Left ventricle myocardium inferior (tissue), 1 donor: ENCODE measurements at regions not wholly inside any gene's neighbourhood (a gene's known extent, or its start where the extent isn't known, plus 50 kb on each side); places are given as distances from the start of the nearest gene placed in this dataset.

Source experiments
- DNase-seq: peaks from one replicate; pipeline ENCODE4 v3.0.0-alpha.2; 2020
- H3K27ac ChIP-seq: fragments of 200-600 bp; replicated peaks from 2 replicates; pipeline ENCODE4 v1.8.0; 2021
- H3K27me3 ChIP-seq: fragments of 200-600 bp; 2 replicates; pipeline ENCODE4 v1.8.0; 2021; ENCODE audit warnings: low read depth
- H3K36me3 ChIP-seq: fragments of 200-600 bp; 2 replicates; pipeline ENCODE4 v1.8.0; 2021
- H3K4me1 ChIP-seq: fragments of 200-600 bp; 2 replicates; pipeline ENCODE4 v1.8.0; 2021
- H3K4me3 ChIP-seq: fragments of 200-600 bp; 2 replicates; pipeline ENCODE4 v1.8.0; 2021; ENCODE audit warnings: mild to moderate bottlenecking, moderate library complexity
- H3K9me3 ChIP-seq: fragments of 200-600 bp; replicated peaks from 2 replicates; pipeline ENCODE4 v1.8.0; 2021
- intact Hi-C: fragments of 100-400 bp; cut with micrococcal nuclease; formaldehyde crosslinking; loops from one replicate; pipeline ENCODE4 v1.11.0; 2022
- TF ChIP-seq, protein P1 (sequence below): fragments of 200-600 bp; IDR thresholded peaks from 2 replicates; pipeline ENCODE4 v1.8.0; 2021; ENCODE audit warnings: antibody characterized with exemption, mild to moderate bottlenecking, borderline replicate concordance
- donor health status: DM: no; HTN: yes; CAD: no; lungs with severe emphysema.

- TF ChIP-seq, protein P1, sequence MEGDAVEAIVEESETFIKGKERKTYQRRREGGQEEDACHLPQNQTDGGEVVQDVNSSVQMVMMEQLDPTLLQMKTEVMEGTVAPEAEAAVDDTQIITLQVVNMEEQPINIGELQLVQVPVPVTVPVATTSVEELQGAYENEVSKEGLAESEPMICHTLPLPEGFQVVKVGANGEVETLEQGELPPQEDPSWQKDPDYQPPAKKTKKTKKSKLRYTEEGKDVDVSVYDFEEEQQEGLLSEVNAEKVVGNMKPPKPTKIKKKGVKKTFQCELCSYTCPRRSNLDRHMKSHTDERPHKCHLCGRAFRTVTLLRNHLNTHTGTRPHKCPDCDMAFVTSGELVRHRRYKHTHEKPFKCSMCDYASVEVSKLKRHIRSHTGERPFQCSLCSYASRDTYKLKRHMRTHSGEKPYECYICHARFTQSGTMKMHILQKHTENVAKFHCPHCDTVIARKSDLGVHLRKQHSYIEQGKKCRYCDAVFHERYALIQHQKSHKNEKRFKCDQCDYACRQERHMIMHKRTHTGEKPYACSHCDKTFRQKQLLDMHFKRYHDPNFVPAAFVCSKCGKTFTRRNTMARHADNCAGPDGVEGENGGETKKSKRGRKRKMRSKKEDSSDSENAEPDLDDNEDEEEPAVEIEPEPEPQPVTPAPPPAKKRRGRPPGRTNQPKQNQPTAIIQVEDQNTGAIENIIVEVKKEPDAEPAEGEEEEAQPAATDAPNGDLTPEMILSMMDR, result no peak
- Histone ChIP-seq H3K4me1 (no peaks in the 10 kb centered on the region), H3K36me3 (no peaks in the 10 kb centered on the region), H3K27ac (no peak overlapping the region), H3K27me3 (no peaks in the 10 kb centered on the region), H3K9me3 (no peaks in the 10 kb centered on the region), H3K4me3 (no peak overlapping the region)
- intact Hi-C loops, result no loop called here
- no peak for DNase-seq
Measured at GRCh38 chr12:24544368-24544767, 404.5 kb downstream of the BCAT1 start.

DNA sequence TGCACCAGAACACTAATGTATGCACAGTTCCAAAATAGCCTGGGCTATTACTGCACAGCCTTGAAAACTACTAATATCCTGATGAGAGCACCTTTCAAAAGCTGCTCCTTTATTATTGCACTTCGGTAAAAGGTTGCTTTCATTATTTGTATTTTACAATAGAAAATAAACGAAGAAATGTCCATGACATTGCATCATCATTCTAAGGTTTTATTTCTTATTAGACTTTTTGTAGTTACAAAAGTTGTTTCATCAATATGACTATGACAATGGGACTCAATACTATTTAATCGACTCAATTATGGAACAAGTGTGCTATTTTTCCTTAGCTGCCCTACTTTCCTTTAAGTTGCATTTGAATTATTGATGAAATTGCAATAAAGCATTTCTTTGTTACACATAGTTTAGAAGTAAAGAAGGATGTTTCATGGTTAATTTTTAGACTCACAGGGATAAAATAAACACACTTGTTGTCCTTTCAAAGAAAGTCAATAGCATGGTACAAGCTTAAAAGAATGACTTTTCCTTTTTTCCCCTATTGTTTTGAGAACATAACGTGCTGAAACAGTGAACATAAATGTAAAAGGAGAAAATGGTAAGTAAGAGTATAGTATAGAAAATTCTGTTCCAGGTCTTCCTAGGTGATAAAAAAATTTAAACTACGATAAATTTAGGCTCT is 407.6 kb downstream of the BCAT1 start:
- no peak for DNase-seq
- H3K9me3 ChIP-seq, result no peaks in the 10 kb centered on the region
- intact Hi-C loops, result no loop called here
- no peak overlapping the region for H3K27ac ChIP-seq
- TF ChIP-seq, protein P1, result no peak
- no peaks in the 10 kb centered on the region for H3K36me3 ChIP-seq
- H3K4me3 ChIP-seq, result no peak overlapping the region
- peaks cover 11% of the 10 kb centered on the region for H3K4me1 ChIP-seq
- H3K27me3 ChIP-seq, result no peaks in the 10 kb centered on the region

DNA sequence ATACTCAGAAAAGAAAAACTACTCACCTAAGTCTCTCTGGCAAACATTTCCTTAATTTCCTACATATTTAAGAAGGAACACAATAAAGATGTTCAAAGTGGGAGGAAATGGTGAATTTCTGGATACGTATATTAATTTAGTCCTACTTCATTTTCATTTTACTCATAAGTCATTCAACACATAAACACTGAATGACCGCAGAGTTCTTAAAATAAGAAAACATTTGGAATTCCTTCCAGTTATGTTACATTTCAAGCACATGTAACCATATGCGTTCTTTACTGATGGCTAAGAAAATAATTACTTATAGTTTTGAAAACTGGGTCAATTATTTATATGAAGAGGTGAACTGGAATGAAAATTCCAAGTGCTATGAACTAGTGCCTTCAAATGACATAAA is 409.3 kb downstream of the BCAT1 start:
- Histone ChIP-seq H3K4me3 (no peak overlapping the region), H3K27me3 (no peaks in the 10 kb centered on the region), H3K9me3 (no peaks in the 10 kb centered on the region), H3K36me3 (no peaks in the 10 kb centered on the region), H3K4me1 (peaks cover 24% of the 10 kb centered on the region), H3K27ac (no peak overlapping the region)
- no peak for DNase-seq
- TF ChIP-seq, protein P1, result no peak
- intact Hi-C loops, result no loop called here

DNA sequence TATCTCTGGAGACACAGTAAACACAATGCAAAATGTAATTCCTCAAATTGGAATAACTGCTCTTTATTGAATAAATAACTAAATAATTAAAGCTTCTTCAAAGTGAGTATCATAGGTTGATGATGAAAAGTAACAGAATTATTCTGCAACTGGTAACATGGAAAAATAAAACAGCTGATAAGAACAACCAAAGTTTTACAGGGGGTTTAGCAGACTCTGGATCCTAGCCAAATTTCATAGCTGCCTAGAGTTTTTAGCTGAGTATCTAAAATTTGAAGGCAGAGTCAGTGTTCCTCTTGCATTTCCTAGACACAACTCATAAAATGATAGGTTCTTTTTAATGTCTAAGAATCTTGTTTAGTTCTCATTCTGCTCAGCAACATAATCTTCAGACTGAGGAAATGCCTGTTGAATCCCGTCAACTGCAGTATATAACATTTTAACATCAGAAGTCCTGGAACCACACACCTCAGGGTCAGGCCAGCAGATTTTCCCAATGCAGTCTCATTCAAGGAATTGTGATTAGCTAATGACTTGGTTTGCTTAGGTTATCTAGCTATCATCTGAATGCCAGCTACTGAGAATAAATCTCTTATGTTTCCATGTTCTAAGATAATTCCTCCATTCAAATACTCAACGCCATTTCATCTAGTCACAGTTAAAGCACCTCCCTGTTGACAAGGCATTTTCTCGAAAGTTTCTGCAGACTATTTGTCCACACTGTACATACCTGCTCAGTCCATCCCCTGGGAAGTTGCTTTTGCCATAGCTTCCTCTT is 411.6 kb downstream of the BCAT1 start:
- intact Hi-C loops, result no loop called here
- H3K4me3 ChIP-seq, result peak overlapping the region; percentile 3
- no peaks in the 10 kb centered on the region for H3K27me3 ChIP-seq
- peak overlapping the region; percentile 75 for H3K27ac ChIP-seq
- no peaks in the 10 kb centered on the region for H3K9me3 ChIP-seq
- peaks cover 28% of the 10 kb centered on the region for H3K4me1 ChIP-seq
- TF ChIP-seq, protein P1, result no peak
- no peaks in the 10 kb centered on the region for H3K36me3 ChIP-seq
- DNase-seq, result no peak

- Histone ChIP-seq H3K27ac (peak overlapping the region; percentile 75), H3K27me3 (no peaks in the 10 kb centered on the region), H3K9me3 (no peaks in the 10 kb centered on the region), H3K36me3 (no peaks in the 10 kb centered on the region), H3K4me3 (no peak overlapping the region), H3K4me1 (peaks cover 29% of the 10 kb centered on the region)
- TF ChIP-seq, protein P1, result no peak
- intact Hi-C loops, result no loop called here
- DNase-seq, result no peak
Measured at GRCh38 chr12:24535334-24536069, 413.4 kb downstream of the BCAT1 start.
